Aorta (tissue), 5 donors: ENCODE measurements at regions not wholly inside any gene's neighbourhood (a gene's known extent, or its start where the extent isn't known, plus 50 kb on each side); places are given as distances from the start of the nearest gene placed in this dataset.
A peak's percentile ranks its signal among the peaks of the same experiment; 100 is the strongest.
"Not testable (repeated sequence)": the region's sequence is repeated elsewhere in the genome, so short reads cannot be mapped to it uniquely, and the experiment has no call there.

Experiments
- ATAC-seq: fragments of 200-7000 bp; cut with Tn5 transposase; one replicate; pipeline ENCODE4 v1.9.1; 2022; ENCODE audit warnings: moderate library complexity; ENCODE audit not compliant: low FRiP score
- DNase-seq, 2 donors: peaks; one replicate each; pipeline ENCODE4 v3.0.0-alpha.2; 2020
- H3K27ac ChIP-seq, 2 donors: one replicate each; pipeline ENCODE4 v1.5.1; 2013; ENCODE audit warnings: low read length in 2 of 2, mild to moderate bottlenecking in 2 of 2, moderate library complexity in 2 of 2, control low read depth in 1 of 2, inconsistent platforms in 1 of 2, low read depth in 1 of 2
- H3K27me3 ChIP-seq, 2 donors: one replicate each; pipeline ENCODE4 v1.6.1; 2013; ENCODE audit warnings: control low read depth in 1 of 2, low read length in 1 of 2, mild to moderate bottlenecking in 1 of 2, moderate library complexity in 1 of 2; ENCODE audit not compliant: insufficient read depth in 2 of 2, control insufficient read depth in 1 of 2
- H3K36me3 ChIP-seq, 2 donors: one replicate each; pipeline ENCODE4 v1.6.1; 2013; ENCODE audit warnings: control low read depth in 1 of 2, low read length in 1 of 2, mild to moderate bottlenecking in 1 of 2; ENCODE audit not compliant: insufficient read depth in 2 of 2, control insufficient read depth in 1 of 2
- H3K4me1 ChIP-seq, 2 donors: one replicate each; pipeline ENCODE4 v1.6.1; 2013; ENCODE audit warnings: low read length in 2 of 2, control low read depth in 1 of 2, mild to moderate bottlenecking in 1 of 2, moderate library complexity in 1 of 2; ENCODE audit not compliant: insufficient read depth in 2 of 2, control insufficient read depth in 1 of 2
- H3K4me3 ChIP-seq, 2 donors: one replicate each; pipeline ENCODE4 v1.5.1; 2013; ENCODE audit warnings: low read length in 2 of 2, control low read depth in 1 of 2, mild to moderate bottlenecking in 1 of 2
- H3K9me3 ChIP-seq: one replicate; pipeline ENCODE4 v1.6.1; 2013; ENCODE audit warnings: mild to moderate bottlenecking, low read length; ENCODE audit not compliant: control insufficient read depth
- WGBS, 2 donors: extraction: QIAGEN DNeasy Blood & Tissue Kit; methylation state at CpG; one replicate each; pipeline ENCODE4 v1.1.7; 2013; 5-methylcytosine and 5-hydroxymethylcytosine counted together
- intact Hi-C, 2 donors: fragments of 100-400 bp; cut with DNase I; formaldehyde crosslinking; loops; one replicate each; pipeline versions ENCODE4 v1.14.2 to v1.15.0; 2022
- donor health status: healthy with polysubstance abuse.
- donor health status: Bipolar disorder and iron deficiency.
- donor health status: DM: no; HTN: no; CAD: no.
- donor health status: DM: no; HTN: no; CAD: no.
- donor health status: DM: yes; HTN: yes; CAD: no.

GRCh38 chr21:8233000-8233399 is 2288.4 kb upstream of the TPTE start:
- intact Hi-C loops: not testable (repeated sequence)

GRCh38 chr21:8234059-8234458 is 2287.3 kb upstream of the TPTE start:
- DNase-seq, ATAC-seq, H3K4me1 ChIP-seq, H3K4me3 ChIP-seq, H3K27me3 ChIP-seq, H3K27ac ChIP-seq, H3K9me3 ChIP-seq, H3K36me3 ChIP-seq, intact Hi-C loops: not testable (repeated sequence)
- WGBS, 2 donors: 70% methylated on average over 1 of the region's 1 CpG

More at GRCh38 chr21:8233000-8233399, 2288.4 kb upstream of the TPTE start:
- H3K36me3 ChIP-seq, ATAC-seq, H3K4me1 ChIP-seq, H3K27me3 ChIP-seq, H3K9me3 ChIP-seq, DNase-seq, H3K27ac ChIP-seq, H3K4me3 ChIP-seq: not testable (repeated sequence)
- WGBS, 2 donors: 40 to 67% methylated on average over 1 of the region's 1 CpG

GRCh38 chr21:8244723-8245641 is 2276.4 kb upstream of the TPTE start:
- H3K4me3 ChIP-seq, DNase-seq, H3K9me3 ChIP-seq, intact Hi-C loops, H3K27ac ChIP-seq, H3K36me3 ChIP-seq, H3K27me3 ChIP-seq, H3K4me1 ChIP-seq: not testable (repeated sequence)
- no CpG with 5 or more reads among the region's 49 CpGs for WGBS, 2 donors
- ATAC-seq: peak; percentile 91

- H3K9me3 ChIP-seq, H3K4me1 ChIP-seq, H3K27me3 ChIP-seq, H3K4me3 ChIP-seq, intact Hi-C loops, DNase-seq, H3K27ac ChIP-seq, H3K36me3 ChIP-seq: not testable (repeated sequence)
- no CpG with 5 or more reads among the region's 40 CpGs for WGBS, 2 donors
- peak; percentile 94 for ATAC-seq
Measured at GRCh38 chr21:8245642-8246402, 2275.6 kb upstream of the TPTE start.

- intact Hi-C loops, H3K9me3 ChIP-seq, H3K27ac ChIP-seq, H3K27me3 ChIP-seq, DNase-seq, H3K4me3 ChIP-seq, H3K36me3 ChIP-seq, ATAC-seq, H3K4me1 ChIP-seq: not testable (repeated sequence)
- no CpG with 5 or more reads among the region's 64 CpGs for WGBS, 2 donors
Measured at GRCh38 chr21:8251701-8252100, 2269.7 kb upstream of the TPTE start.

GRCh38 chr21:8255094-8255493 is 2266.3 kb upstream of the TPTE start:
- H3K4me3 ChIP-seq, ATAC-seq, intact Hi-C loops, H3K27ac ChIP-seq, H3K4me1 ChIP-seq, H3K36me3 ChIP-seq, H3K27me3 ChIP-seq, H3K9me3 ChIP-seq: not testable (repeated sequence)
- DNase-seq: peak in 1 of 2 donors; percentile 2
- WGBS, 2 donors: 58% methylated on average over 20 of the region's 30 CpGs; no CpG with 5 or more reads in 1 of the 2 donors

- H3K27me3 ChIP-seq, H3K4me3 ChIP-seq, H3K27ac ChIP-seq, intact Hi-C loops, H3K36me3 ChIP-seq, ATAC-seq, H3K9me3 ChIP-seq, H3K4me1 ChIP-seq: not testable (repeated sequence)
- 50% methylated on average over 38 of the region's 143 CpGs; no CpG with 5 or more reads in 1 of the 2 donors for WGBS, 2 donors
- peak; percentile 37 to 41 for DNase-seq
Measured at GRCh38 chr21:8257083-8257799, 2264.1 kb upstream of the TPTE start.

GRCh38 chr21:8260065-8260627 is 2261.2 kb upstream of the TPTE start:
- H3K36me3 ChIP-seq, H3K4me3 ChIP-seq, H3K4me1 ChIP-seq, H3K27ac ChIP-seq, DNase-seq, ATAC-seq, H3K9me3 ChIP-seq, intact Hi-C loops, H3K27me3 ChIP-seq: not testable (repeated sequence)
- no CpG with 5 or more reads among the region's 66 CpGs for WGBS, 2 donors
